ENCODE measurements at regions not wholly inside any gene's neighbourhood (a gene's known extent, or its start where the extent isn't known, plus 50 kb on each side); places are given as distances from the start of the nearest gene placed in this dataset.
"Not testable (repeated sequence)": the region's sequence is repeated elsewhere in the genome, so short reads cannot be mapped to it uniquely, and the experiment has no call there.

DNA sequence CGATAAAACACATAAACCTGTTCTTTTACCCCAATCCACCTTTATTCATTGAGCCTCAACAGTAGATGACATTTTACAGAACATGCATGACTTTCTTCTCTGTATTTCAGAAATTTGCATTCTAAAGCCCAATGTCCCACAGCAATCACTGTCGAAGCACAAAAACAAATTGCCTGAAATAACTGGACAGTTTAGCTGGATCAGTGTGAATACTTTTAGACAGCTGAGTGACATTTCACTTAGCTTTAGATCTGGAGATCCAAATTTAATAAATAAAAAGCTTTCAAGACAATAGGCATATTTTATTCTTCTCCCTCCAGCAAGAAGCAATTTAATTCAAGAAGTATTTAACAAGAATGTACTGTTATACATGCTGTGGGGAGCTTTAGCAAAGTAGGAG is 109.1 kb upstream of the FSCB start:
- DNase-seq (ENCODE audit: low read depth) = no peak

DNA sequence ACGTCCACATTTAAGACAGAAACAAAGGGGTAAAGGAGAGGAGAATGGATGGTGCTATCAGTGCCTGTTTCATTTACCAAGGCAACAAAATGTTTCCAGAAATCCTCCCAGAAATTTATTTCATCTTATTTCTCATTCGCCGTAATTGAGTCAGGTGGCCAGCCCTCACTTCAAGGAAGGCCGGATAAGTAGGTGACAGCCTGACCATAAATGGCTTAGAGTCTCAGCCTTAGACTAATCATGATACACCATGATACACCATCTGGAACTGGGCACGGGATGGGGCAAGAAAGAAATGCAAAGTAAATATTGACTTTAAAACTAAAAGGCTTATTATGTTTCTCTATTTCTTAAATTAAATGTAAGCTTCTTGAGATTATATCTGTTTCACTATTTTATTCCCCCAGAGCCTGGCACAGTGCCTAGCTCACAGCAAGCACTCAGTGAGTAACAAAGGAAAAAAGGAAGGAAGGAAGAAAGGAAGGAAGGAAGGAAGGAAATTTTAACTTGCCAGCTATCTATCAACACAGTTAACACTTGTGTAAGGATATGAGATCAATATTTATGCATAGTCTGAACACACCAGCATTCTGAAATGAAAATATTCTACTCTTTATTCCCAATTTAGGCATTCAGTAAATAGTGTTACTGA is 106.1 kb upstream of the FSCB start:
- no peak for DNase-seq (ENCODE audit: low read depth)

DNA sequence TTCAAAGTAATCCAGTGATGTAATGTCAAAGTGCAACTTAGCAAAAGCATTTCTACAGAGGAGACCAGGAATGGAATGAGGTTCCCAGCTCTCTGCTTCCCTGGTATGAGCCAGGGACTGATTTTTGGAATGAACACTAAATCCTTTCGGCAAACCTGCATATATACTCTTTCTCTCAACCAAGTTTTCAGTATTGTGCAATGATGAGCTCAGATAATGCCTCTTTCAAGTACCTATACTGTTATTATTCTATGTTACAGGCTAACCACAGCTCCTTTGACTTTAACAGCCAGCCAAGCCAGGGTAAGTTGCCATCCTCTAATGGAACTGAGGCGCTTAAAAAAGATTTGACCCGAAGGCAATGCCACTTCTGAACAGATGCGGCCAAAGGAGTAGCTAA is 104.9 kb upstream of the FSCB start:
- DNase-seq (ENCODE audit: low read depth) = no peak

DNA sequence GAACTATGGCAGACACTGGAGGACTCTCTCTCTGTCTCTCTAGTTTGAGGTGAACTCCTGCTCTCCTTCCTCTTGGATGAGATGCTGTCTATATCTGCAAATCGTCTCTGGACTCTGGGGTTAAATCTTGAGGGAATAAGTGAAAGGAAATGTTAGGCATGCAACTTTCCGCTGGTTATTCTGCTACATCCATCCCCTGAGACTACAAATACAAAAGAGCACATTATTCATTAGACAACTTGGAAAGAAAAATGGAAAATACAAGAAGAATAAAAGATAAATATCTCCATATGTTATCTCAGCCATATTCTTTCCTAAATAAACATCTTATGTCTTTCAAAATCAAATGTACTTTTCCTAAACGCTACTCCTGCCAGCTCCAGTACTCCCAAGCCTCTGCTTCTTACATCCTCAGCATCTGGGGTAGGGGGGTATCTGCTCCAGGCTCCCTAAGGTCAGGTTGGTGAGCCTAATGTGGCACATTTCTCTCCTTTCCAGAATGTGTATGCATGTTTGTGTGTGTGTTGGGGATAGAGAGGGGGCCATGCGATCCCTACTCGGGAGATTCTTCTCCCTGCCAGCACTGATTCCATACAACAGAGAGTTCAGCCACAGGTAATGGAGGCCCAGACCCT is 102.9 kb upstream of the FSCB start:
- DNase-seq (ENCODE audit: low read depth) = no peak

DNA sequence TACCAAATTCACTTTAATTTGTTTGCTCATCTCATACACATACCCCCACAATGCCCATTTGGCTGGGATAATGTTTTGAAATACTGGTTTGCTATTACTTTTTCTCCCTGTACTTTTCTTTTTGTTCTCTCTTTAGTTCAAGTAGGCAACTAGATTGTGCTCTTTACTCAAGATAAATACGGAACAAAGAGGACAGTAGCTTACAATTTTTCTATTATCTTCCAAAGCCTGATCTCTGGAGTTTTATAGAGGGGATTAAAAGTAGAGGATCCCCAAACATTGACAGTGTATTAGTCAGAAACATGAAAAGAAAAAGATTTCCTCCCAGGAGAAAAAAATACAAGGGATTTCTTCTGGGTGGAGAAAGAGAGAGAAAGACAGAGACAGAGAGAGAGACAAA is 102.1 kb upstream of the FSCB start:
- DNase-seq (ENCODE audit: low read depth) = no peak

DNA sequence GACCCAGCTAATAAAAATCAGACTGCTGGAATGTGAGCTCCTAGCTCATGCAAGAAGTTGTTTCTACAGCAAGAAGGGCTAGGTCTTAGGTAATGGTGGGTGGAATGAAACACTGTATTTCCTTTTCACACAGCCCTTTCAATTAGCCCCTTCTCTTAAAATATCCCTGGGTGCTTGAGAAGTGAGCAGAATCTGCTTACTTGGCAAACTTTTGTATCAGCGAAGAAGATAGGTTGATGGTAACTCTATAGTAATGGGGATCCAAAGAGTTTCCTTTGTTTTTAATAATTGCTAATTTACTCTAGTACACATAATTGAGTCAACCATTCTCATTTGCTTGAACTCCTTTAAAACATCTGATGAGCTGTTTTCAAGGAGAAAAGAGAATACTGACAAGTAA is 100.6 kb upstream of the FSCB start:
- DNase-seq (ENCODE audit: low read depth) = no peak

DNA sequence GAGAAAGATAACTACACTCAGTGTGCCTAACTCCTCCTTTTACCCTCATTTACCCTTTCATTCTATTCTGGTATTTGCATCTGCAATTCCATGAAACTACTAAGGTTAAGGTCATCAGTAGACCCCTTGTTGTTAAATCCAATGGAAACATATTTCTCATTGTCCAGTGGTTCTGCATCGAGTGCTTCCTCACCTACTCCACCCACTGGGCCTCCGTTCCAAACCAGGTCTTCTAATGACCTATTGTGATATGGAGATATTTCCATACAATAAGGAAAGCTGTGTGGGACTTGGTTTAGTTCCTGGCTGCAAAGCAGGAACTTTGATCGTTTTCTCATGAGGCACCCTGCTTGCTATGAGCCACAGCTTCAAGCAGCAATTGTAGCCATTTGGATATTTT is 99.5 kb upstream of the FSCB start:
- no peak for DNase-seq (ENCODE audit: low read depth)

DNA sequence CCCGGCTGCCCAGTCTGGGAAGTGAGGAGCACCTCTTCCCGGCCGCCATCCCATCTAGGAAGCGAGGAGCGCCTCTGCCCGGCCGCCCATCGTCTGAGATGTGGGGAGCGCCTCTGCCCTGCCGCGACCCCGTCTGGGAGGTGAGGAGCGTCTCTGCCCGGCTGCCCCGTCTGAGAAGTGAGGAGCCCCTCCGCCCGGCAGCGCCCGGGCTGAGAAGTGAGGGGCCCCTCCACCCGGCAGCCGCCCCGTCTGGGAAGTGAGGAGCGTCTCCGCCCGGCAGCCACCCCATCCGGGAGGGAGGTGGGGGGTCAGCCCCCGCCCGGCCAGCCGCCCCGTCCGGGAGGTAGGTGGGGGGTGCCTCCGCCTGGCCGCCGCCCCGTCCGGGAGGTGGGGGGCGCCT is 94.2 kb upstream of the FSCB start:
- not testable (repeated sequence) for DNase-seq (ENCODE audit: low read depth)

DNA sequence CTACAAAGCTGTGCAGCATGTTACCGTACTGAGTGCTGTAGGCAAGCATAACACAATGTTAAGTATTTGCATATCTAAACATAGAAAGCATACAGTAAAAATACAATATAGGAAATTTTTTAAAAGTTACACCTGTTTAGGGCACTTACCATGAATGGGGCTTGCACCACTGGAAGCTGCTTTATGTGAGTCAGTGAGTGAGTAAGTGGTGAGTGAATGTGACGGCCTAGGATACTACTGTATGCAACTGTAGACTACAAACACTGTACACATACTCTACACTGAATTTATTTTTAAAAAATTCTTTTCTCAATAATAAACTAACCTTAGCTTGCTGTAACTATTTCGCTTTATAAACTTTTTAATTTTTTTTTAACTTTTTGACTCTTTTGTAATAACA is 82.1 kb upstream of the FSCB start:
- no peak for DNase-seq (ENCODE audit: low read depth)

DNA sequence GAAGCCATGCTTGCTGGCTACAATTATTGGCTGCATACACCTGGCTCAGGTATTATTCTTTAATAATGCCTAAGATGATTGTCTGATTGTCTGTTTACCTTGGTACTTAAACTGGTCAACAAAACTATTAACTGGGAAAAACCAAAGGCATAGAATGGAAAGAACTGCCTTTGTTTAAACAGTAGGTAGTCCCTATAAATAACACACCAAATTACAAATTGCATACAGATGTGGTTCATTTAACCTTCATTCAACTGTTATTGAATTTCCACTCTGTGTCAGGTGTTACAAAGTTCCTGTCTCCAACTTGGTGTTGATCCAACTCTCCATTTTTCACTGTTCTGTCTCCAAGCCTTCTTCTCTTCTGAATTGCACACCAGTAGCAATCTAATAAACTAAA is 79.8 kb upstream of the FSCB start:
- DNase-seq (ENCODE audit: low read depth) = no peak

DNA sequence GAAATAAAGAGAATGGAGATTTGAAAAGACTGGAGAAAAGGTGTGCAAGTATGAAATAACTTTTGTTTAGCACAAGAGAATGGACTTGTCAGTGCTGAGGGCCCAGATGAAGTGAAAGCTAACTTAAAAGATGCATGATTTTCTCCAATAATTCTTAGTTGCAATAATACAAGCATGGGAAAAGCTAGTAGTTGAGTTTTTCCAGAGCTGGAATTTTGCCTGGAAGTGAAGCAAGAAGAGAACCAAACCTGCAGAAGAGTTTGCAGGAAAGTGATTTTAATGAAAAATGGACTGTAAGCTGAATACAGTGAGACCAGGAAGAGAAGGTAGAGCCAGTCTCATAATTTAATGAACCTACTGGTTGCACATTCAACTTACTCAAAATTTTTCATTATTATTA is 69.3 kb upstream of the FSCB start:
- no peak for DNase-seq (ENCODE audit: low read depth)

DNA sequence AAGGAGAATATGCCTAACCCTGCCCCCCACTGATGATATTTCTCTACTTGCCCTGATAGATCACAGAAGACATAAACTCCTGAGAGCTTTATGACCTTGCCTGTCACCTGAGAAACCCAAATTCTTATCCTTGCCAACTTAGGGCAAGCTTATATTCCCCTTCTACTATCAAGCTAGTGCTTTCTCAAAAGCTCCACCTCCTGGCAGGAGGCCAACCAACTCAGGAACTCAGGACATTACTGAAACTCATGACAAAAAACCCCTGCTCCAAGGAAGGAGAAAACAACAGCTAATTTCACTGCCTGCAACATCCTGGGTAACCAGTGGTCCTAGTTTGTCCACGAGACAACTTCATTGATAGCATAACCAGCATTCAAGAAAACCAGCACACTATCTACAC is 60.9 kb upstream of the FSCB start:
- no peak for DNase-seq (ENCODE audit: low read depth)

DNA sequence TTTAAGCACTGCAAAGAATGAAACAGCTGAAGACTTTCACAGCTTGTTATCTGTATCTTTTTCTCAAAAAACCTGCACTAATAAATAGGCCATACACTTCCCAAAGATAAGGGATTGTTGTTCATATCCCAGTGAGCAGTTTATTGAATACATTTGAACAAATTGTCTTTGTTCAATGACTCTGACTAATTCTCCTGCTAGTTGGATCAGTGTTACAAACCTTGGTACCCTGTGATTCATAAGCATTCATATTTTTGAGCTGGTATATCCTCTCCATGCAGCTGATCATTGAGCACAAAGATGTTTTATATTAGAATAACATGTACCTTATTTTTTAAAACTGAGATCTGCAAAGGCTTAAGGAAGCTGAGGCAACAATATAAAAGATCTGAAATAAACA is 58.9 kb upstream of the FSCB start:
- no peak for DNase-seq (ENCODE audit: low read depth)

DNA sequence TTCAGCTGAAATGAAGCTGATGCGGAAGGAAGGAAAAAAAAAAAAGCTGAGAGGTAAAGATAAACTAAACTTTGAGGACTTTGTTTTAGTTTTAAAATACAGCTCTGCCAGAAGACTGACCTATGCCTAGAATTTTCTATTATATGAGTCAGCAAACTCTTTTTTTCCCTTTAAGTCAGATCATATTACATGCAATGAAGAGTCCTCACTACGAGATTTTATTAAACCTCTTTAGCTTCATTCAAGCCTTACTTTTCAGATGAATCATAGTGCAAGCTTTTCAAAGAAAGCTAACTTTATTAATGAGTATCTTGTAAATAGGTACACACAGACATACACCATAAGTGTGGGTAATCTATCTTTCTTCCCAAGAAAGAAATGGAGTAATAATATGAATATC is 57.8 kb upstream of the FSCB start:
- DNase-seq (ENCODE audit: low read depth) = no peak
